K562 (cell line): ENCODE measurements at regions not wholly inside any gene's neighbourhood (a gene's known extent, or its start where the extent isn't known, plus 50 kb on each side); places are given as distances from the start of the nearest gene placed in this dataset.

Experiments
- ATF1 ChIP-seq, 2 experiments: fragments of 450-650 bp in 1 of 2; IDR thresholded peaks; 2 replicates each; pipeline ENCODE4 v1.6.1; 2016; ENCODE audit warnings: missing compliant biosample characterization in 1 of 2, missing genetic modification characterization in 1 of 2
- EP300 ChIP-seq: IDR thresholded peaks from 2 replicates; pipeline ENCODE4 v1.6.1; 2012; ENCODE audit warnings: low read length, improper control_type of control experiment
- HNRNPUL1 ChIP-seq: fragments of 200-400 bp; formaldehyde crosslinking; IDR thresholded peaks from 2 replicates; pipeline ENCODE4 v1.6.1; 2017; ENCODE audit warnings: low read length
- RBM15 ChIP-seq: fragments of 200-400 bp; formaldehyde crosslinking; IDR thresholded peaks from 2 replicates; pipeline ENCODE4 v1.6.1; 2018; ENCODE audit warnings: mild to moderate bottlenecking, low read length, moderate library complexity; ENCODE audit not compliant: insufficient read depth
- SAP30 ChIP-seq: fragments of 200-600 bp; sonication (generic); IDR thresholded peaks from 2 replicates; pipeline ENCODE4 v1.6.1; 2012; ENCODE audit warnings: borderline replicate concordance, low read depth, mild to moderate bottlenecking, moderate library complexity, low read length, control low read depth, inconsistent platforms; ENCODE audit not compliant: insufficient read depth, poor library complexity, severe bottlenecking
- SIN3B ChIP-seq: fragments of 450-650 bp; IDR thresholded peaks from 2 replicates; pipeline ENCODE4 v1.6.1; 2017; ENCODE audit warnings: low read depth, mild to moderate bottlenecking, moderate library complexity
- TRIM25 ChIP-seq: fragments of 450-650 bp; IDR thresholded peaks from 2 replicates; pipeline ENCODE4 v1.7.0; 2016; ENCODE audit warnings: borderline replicate concordance
- ZBTB33 ChIP-seq: sonication (generic); formaldehyde crosslinking; IDR thresholded peaks from 2 replicates; pipeline ENCODE4 v1.8.1; 2023; ENCODE audit warnings: mild to moderate bottlenecking, missing genetic modification reagents
- ZKSCAN8 ChIP-seq: fragments of 200-800 bp; sonication (Bioruptor generic); IDR thresholded peaks from 2 replicates; pipeline ENCODE4 v1.6.1; 2016; ENCODE audit warnings: missing genetic modification characterization, missing compliant biosample characterization
- ZNF384 ChIP-seq: IDR thresholded peaks from 2 replicates; pipeline ENCODE4 v1.6.1; 2012; ENCODE audit warnings: low read depth, low read length, improper control_type of control experiment
- ZZZ3 ChIP-seq: fragments of 450-650 bp; IDR thresholded peaks from 2 replicates; pipeline ENCODE4 v1.6.1; 2016; ENCODE audit warnings: antibody characterized with exemption, mild to moderate bottlenecking, moderate library complexity

- TF ChIP-seq HNRNPUL1 (no peak), ATF1 (CRISPR knock-in tag; IDR thresholded peaks at IDR 0.05) (no peak), ATF1 (tag; IDR thresholded peaks at IDR 0.05) (peak; percentile 29; the same call in 1 of the 2 replicates), SIN3B (no peak), ZNF384 (no peak), EP300 (no peak), RBM15 (no peak), ZBTB33 (CRISPR knock-in tag) (no peak), SAP30 (no peak), ZKSCAN8 (CRISPR knock-in tag) (no peak), TRIM25 (no peak), ZZZ3 (no peak)
These were observed 120.1 kb upstream of the MAX start for GRCh38 chr14:65222440-65222858.
